DND-41 (cell line): ENCODE measurements at regions not wholly inside any gene's neighbourhood (a gene's known extent, or its start where the extent isn't known, plus 50 kb on each side); places are given as distances from the start of the nearest gene placed in this dataset.

Experiments
- ATAC-seq: fragments of 200-7000 bp; cut with Tn5 transposase; 3 replicates; pipeline ENCODE4 v1.9.1; 2021; ENCODE audit warnings: low read depth; ENCODE audit not compliant: insufficient read depth
- DNase-seq: peaks from one replicate; pipeline ENCODE4 v3.0.0-alpha.2; 2020
- H2AFZ ChIP-seq: 2 replicates; pipeline ENCODE4 v1.6.0; 2012; ENCODE audit warnings: low read depth, low read length
- H3K27ac ChIP-seq: 2 replicates; pipeline ENCODE4 v1.5.1; 2012; ENCODE audit warnings: low read length, inconsistent platforms
- H3K27me3 ChIP-seq: fragments of 200-600 bp; sonication (generic); 2 replicates; pipeline ENCODE4 v1.6.0; 2012; ENCODE audit warnings: low read length, mild to moderate bottlenecking, inconsistent platforms; ENCODE audit not compliant: insufficient read depth, poor library complexity
- H3K36me3 ChIP-seq: 2 replicates; pipeline ENCODE4 v1.5.1; 2012; ENCODE audit warnings: low read length, inconsistent platforms; ENCODE audit not compliant: insufficient read depth
- H3K4me1 ChIP-seq: 2 replicates; pipeline ENCODE4 v1.5.1; 2012; ENCODE audit warnings: mild to moderate bottlenecking, low read length; ENCODE audit not compliant: insufficient read depth
- H3K4me2 ChIP-seq: 2 replicates; pipeline ENCODE4 v1.6.0; 2012; ENCODE audit warnings: mild to moderate bottlenecking, moderate library complexity, low read length, inconsistent platforms; ENCODE audit not compliant: insufficient read depth
- H3K4me3 ChIP-seq, 2 experiments: fragments of 200-600 bp in 1 of 2; shearing (Covaris generic) in 1 of 2; 2 replicates each; pipeline ENCODE4 v1.5.1; 2012 to 2016; ENCODE audit warnings: inconsistent platforms in 2 of 2, low read length in 2 of 2, mild to moderate bottlenecking in 2 of 2, low read depth in 1 of 2, moderate library complexity in 1 of 2
- H3K79me2 ChIP-seq: 2 replicates; pipeline ENCODE4 v1.6.0; 2012; ENCODE audit warnings: low read length, inconsistent platforms; ENCODE audit not compliant: insufficient read depth
- H3K9ac ChIP-seq: 2 replicates; pipeline ENCODE4 v1.6.0; 2012; ENCODE audit warnings: low read depth, mild to moderate bottlenecking, inconsistent platforms, low read length, moderate library complexity
- H3K9me3 ChIP-seq: 2 replicates; pipeline ENCODE4 v1.5.1; 2012; ENCODE audit warnings: low read length, moderate library complexity, mild to moderate bottlenecking, inconsistent platforms; ENCODE audit not compliant: insufficient read depth, severe bottlenecking
- H4K20me1 ChIP-seq: 2 replicates; pipeline ENCODE4 v1.6.0; 2012; ENCODE audit warnings: low read length; ENCODE audit not compliant: insufficient read depth
- CTCF ChIP-seq: IDR thresholded peaks from 2 replicates; pipeline ENCODE4 v1.5.1; 2012; ENCODE audit warnings: borderline replicate concordance, low read length, moderate library complexity, mild to moderate bottlenecking; ENCODE audit not compliant: poor library complexity, severe bottlenecking; ENCODE audit errors: extremely low read depth
- EZH2 ChIP-seq: IDR thresholded peaks from 3 replicates; pipeline ENCODE4 v1.6.1; 2012; ENCODE audit warnings: borderline replicate concordance, low read depth, mild to moderate bottlenecking, moderate library complexity, low read length, inconsistent platforms; ENCODE audit not compliant: severe bottlenecking

GRCh38 chr3:72332689-72333088 is 515.6 kb downstream of the SHQ1 start:
- TF ChIP-seq EZH2 (no peak), CTCF (no peak)
- no peak overlapping the region for H3K4me2 ChIP-seq
- no peak overlapping the region for H3K4me3 ChIP-seq
- H3K79me2 ChIP-seq = no peaks in the 10 kb centered on the region
- ATAC-seq (no peak), DNase-seq (no peak)
- no peak overlapping the region for H2AFZ ChIP-seq
- no peak overlapping the region for H3K9ac ChIP-seq
- no peaks in the 10 kb centered on the region for H3K4me1 ChIP-seq
- no peaks in the 10 kb centered on the region for H3K36me3 ChIP-seq
- no peaks in the 10 kb centered on the region for H3K27me3 ChIP-seq
- no peak overlapping the region for H3K27ac ChIP-seq
- H4K20me1 ChIP-seq = peaks cover 3% of the 10 kb centered on the region; the same call in 1 of the 2 replicates
- no peaks in the 10 kb centered on the region for H3K9me3 ChIP-seq

GRCh38 chr3:72332036-72332435 is 516.2 kb downstream of the SHQ1 start:
- Histone ChIP-seq H3K27me3 (no peaks in the 10 kb centered on the region), H3K4me1 (no peaks in the 10 kb centered on the region), H3K79me2 (no peaks in the 10 kb centered on the region), H3K4me2 (no peak overlapping the region), H3K9me3 (no peaks in the 10 kb centered on the region), H3K4me3 (no peak overlapping the region), H3K36me3 (no peaks in the 10 kb centered on the region), H2AFZ (no peak overlapping the region), H3K27ac (no peak overlapping the region), H4K20me1 (no peaks in the 10 kb centered on the region), H3K9ac (no peak overlapping the region)
- no peak for ATAC-seq
- TF ChIP-seq EZH2 = no peak
- no peak for TF ChIP-seq CTCF
- DNase-seq = no peak

- no peak for ATAC-seq
- Histone ChIP-seq H3K36me3 (no peaks in the 10 kb centered on the region), H3K4me1 (no peaks in the 10 kb centered on the region), H2AFZ (no peak overlapping the region), H3K27me3 (no peaks in the 10 kb centered on the region), H3K9me3 (no peaks in the 10 kb centered on the region), H4K20me1 (no peaks in the 10 kb centered on the region), H3K79me2 (no peaks in the 10 kb centered on the region), H3K9ac (no peak overlapping the region), H3K4me3 (no peak overlapping the region), H3K4me2 (no peak overlapping the region), H3K27ac (no peak overlapping the region)
- no peak for DNase-seq
- TF ChIP-seq EZH2 (no peak), CTCF (no peak)
These were observed 517.2 kb downstream of the SHQ1 start for GRCh38 chr3:72331076-72331475.

GRCh38 chr3:72329354-72329753 is 518.9 kb downstream of the SHQ1 start:
- H3K36me3 ChIP-seq = no peaks in the 10 kb centered on the region
- TF ChIP-seq EZH2 = no peak
- TF ChIP-seq CTCF = no peak
- H3K79me2 ChIP-seq = no peaks in the 10 kb centered on the region
- H3K4me3 ChIP-seq = no peak overlapping the region
- no peak for DNase-seq
- no peaks in the 10 kb centered on the region for H3K9me3 ChIP-seq
- no peak overlapping the region for H3K4me2 ChIP-seq
- H4K20me1 ChIP-seq = no peaks in the 10 kb centered on the region
- no peak overlapping the region for H3K27ac ChIP-seq
- no peak for ATAC-seq
- no peaks in the 10 kb centered on the region for H3K4me1 ChIP-seq
- no peak overlapping the region for H2AFZ ChIP-seq
- H3K27me3 ChIP-seq = no peaks in the 10 kb centered on the region
- H3K9ac ChIP-seq = no peak overlapping the region
